HEK293T (cell line): ENCODE measurements at regions not wholly inside any gene's neighbourhood (a gene's known extent, or its start where the extent isn't known, plus 50 kb on each side); places are given as distances from the start of the nearest gene placed in this dataset.

Experiments used
- CTCF ChIA-PET: fragments of 350-600 bp; formaldehyde crosslinking; extraction: SDS; loops from one replicate; lab custom pipeline; 2021; ENCODE audit warnings: antibody characterized with exemption, inconsistent platforms; lab: Yijun Ruan, JAX
- POLR2A ChIA-PET: fragments of 350-600 bp; formaldehyde crosslinking; extraction: SDS; loops from one replicate; lab custom pipeline; 2020; ENCODE audit warnings: antibody characterized with exemption, inconsistent platforms; lab: Yijun Ruan, JAX
- DNase-seq: peaks from one replicate; pipeline ENCODE4 v3.0.0; 2012; ENCODE audit warnings: mixed read lengths; ENCODE audit errors: extremely low spot score
- ARNT ChIP-seq: fragments of 450-650 bp; IDR thresholded peaks from 2 replicates; pipeline ENCODE4 v1.6.1; 2017; ENCODE audit warnings: mild to moderate bottlenecking
- BHLHE40 ChIP-seq: fragments of 450-650 bp; IDR thresholded peaks from 2 replicates; pipeline ENCODE4 v1.6.1; 2016; ENCODE audit warnings: mild to moderate bottlenecking, moderate library complexity, borderline replicate concordance
- CTBP1 ChIP-seq: fragments of 450-650 bp; IDR thresholded peaks from 2 replicates; pipeline ENCODE4 v1.6.1; 2016; ENCODE audit warnings: borderline replicate concordance
- ELF4 ChIP-seq: fragments of 450-650 bp; IDR thresholded peaks from 2 replicates; pipeline ENCODE4 v1.6.1; 2017; ENCODE audit warnings: antibody characterized with exemption
- FOXA1 ChIP-seq: fragments of 450-650 bp; IDR thresholded peaks from 2 replicates; pipeline ENCODE4 v1.6.1; 2016; ENCODE audit warnings: mild to moderate bottlenecking
- FOXK2 ChIP-seq: fragments of 450-650 bp; IDR thresholded peaks from 2 replicates; pipeline ENCODE4 v1.6.1; 2016; ENCODE audit warnings: mild to moderate bottlenecking
- FOXM1 ChIP-seq: fragments of 450-650 bp; IDR thresholded peaks from 2 replicates; pipeline ENCODE4 v1.6.1; 2017; ENCODE audit warnings: mild to moderate bottlenecking, borderline replicate concordance
- HDGF ChIP-seq: fragments of 450-650 bp; IDR thresholded peaks from 2 replicates; pipeline ENCODE4 v1.6.1; 2017; ENCODE audit warnings: antibody characterized with exemption, borderline replicate concordance
- L3MBTL2 ChIP-seq: fragments of 450-650 bp; conservative IDR thresholded peaks from 2 replicates; pipeline ENCODE4 v1.6.1; 2016; ENCODE audit warnings: mild to moderate bottlenecking
- LEF1 ChIP-seq: fragments of 450-650 bp; IDR thresholded peaks from 2 replicates; pipeline ENCODE4 v1.6.1; 2017; ENCODE audit warnings: mild to moderate bottlenecking, borderline replicate concordance
- NFRKB ChIP-seq: fragments of 450-650 bp; IDR thresholded peaks from 2 replicates; pipeline ENCODE4 v1.6.1; 2016; ENCODE audit warnings: mild to moderate bottlenecking, moderate library complexity
- PKNOX1 ChIP-seq: fragments of 450-650 bp; IDR thresholded peaks from 2 replicates; pipeline ENCODE4 v1.6.1; 2016
- SP1 ChIP-seq: fragments of 450-650 bp; IDR thresholded peaks from 2 replicates; pipeline ENCODE4 v1.6.1; 2017
- SUZ12 ChIP-seq: fragments of 450-650 bp; IDR thresholded peaks from 2 replicates; pipeline ENCODE4 v1.6.1; 2016; ENCODE audit warnings: mild to moderate bottlenecking
- TARDBP ChIP-seq: fragments of 450-650 bp; IDR thresholded peaks from 2 replicates; pipeline ENCODE4 v1.6.1; 2016
- ZNF384 ChIP-seq: fragments of 450-650 bp; IDR thresholded peaks from 2 replicates; pipeline ENCODE4 v1.6.1; 2016

- ChIA-PET POLR2A (no interaction called here), CTCF (no interaction called here)
- TF ChIP-seq TARDBP: no peak
- TF ChIP-seq L3MBTL2: no peak
- TF ChIP-seq NFRKB: no peak
- TF ChIP-seq FOXM1: no peak
- TF ChIP-seq BHLHE40: no peak
- no peak for TF ChIP-seq FOXK2
- TF ChIP-seq HDGF: no peak
- TF ChIP-seq ELF4: no peak
- TF ChIP-seq ZNF384: no peak
- no peak for TF ChIP-seq FOXA1
- no peak for TF ChIP-seq CTBP1
- no peak for TF ChIP-seq PKNOX1
- no peak for TF ChIP-seq LEF1
- no peak for DNase-seq
Observed at GRCh38 chr15:38859574-38859973, 295.0 kb upstream of the RASGRP1 start.

- no peak for DNase-seq
- ChIA-PET CTCF (no interaction called here), POLR2A (no interaction called here)
- TF ChIP-seq BHLHE40: no peak
- TF ChIP-seq FOXM1: no peak
- TF ChIP-seq ELF4: no peak
- no peak for TF ChIP-seq L3MBTL2
- TF ChIP-seq HDGF: no peak
Observed at GRCh38 chr15:38860253-38860652, 295.6 kb upstream of the RASGRP1 start.

GRCh38 chr15:38860674-38861073, 296.1 kb upstream of the RASGRP1 start:
- DNase-seq: no peak
- POLR2A ChIA-PET: no interaction called here
- CTCF ChIA-PET: no interaction called here
- TF ChIP-seq ARNT: no peak
- TF ChIP-seq HDGF: no peak
- no peak for TF ChIP-seq SUZ12
- TF ChIP-seq ZNF384: no peak
- no peak for TF ChIP-seq CTBP1

- CTCF ChIA-PET: no interaction called here
- TF ChIP-seq ZNF384: no peak
- no peak for TF ChIP-seq LEF1
- no peak for TF ChIP-seq FOXK2
- no peak for TF ChIP-seq FOXM1
- POLR2A ChIA-PET: no interaction called here
Observed at GRCh38 chr15:38861108-38861507, 296.5 kb upstream of the RASGRP1 start.

GRCh38 chr15:38862099-38862498, 297.5 kb upstream of the RASGRP1 start:
- no peak for DNase-seq
- ChIA-PET CTCF (no interaction called here), POLR2A (no interaction called here)
- no peak for TF ChIP-seq ARNT
- TF ChIP-seq CTBP1: no peak
- no peak for TF ChIP-seq SUZ12
- TF ChIP-seq FOXM1: no peak
- no peak for TF ChIP-seq ELF4
- TF ChIP-seq FOXK2: no peak
- TF ChIP-seq HDGF: no peak
- no peak for TF ChIP-seq PKNOX1
- TF ChIP-seq L3MBTL2: no peak
- no peak for TF ChIP-seq ZNF384
- TF ChIP-seq SP1: no peak
- no peak for TF ChIP-seq LEF1

More at GRCh38 chr15:38861108-38861507, 296.5 kb upstream of the RASGRP1 start:
- no peak for DNase-seq

- POLR2A ChIA-PET: no interaction called here
- no peak for TF ChIP-seq ARNT
- no peak for TF ChIP-seq ELF4
- no peak for TF ChIP-seq SP1
- no peak for TF ChIP-seq LEF1
- TF ChIP-seq HDGF: no peak
- no peak for TF ChIP-seq FOXK2
- no peak for DNase-seq
- CTCF ChIA-PET: no interaction called here
Observed at GRCh38 chr15:38863381-38863780, 298.8 kb upstream of the RASGRP1 start.

- no peak for TF ChIP-seq BHLHE40
- no peak for TF ChIP-seq CTBP1
- no peak for TF ChIP-seq SP1
- no peak for TF ChIP-seq L3MBTL2
- TF ChIP-seq HDGF: no peak
- no peak for TF ChIP-seq ARNT
- TF ChIP-seq LEF1: no peak
- TF ChIP-seq NFRKB: no peak
- no peak for TF ChIP-seq ZNF384
- no peak for TF ChIP-seq ELF4
- no peak for TF ChIP-seq PKNOX1
- no peak for TF ChIP-seq FOXK2
- no peak for TF ChIP-seq FOXM1
- TF ChIP-seq TARDBP: no peak
- TF ChIP-seq FOXA1: no peak
- TF ChIP-seq SUZ12: no peak
- CTCF ChIA-PET: no interaction called here
- DNase-seq: no peak
- POLR2A ChIA-PET: no interaction called here
Observed at GRCh38 chr15:38864122-38864521, 299.5 kb upstream of the RASGRP1 start.
